MM.1S (cell line): ENCODE measurements at regions not wholly inside any gene's neighbourhood (a gene's known extent, or its start where the extent isn't known, plus 50 kb on each side); places are given as distances from the start of the nearest gene placed in this dataset.

Experiments
- EZH2 ChIP-seq: fragments of 300-600 bp; sonication (generic); optimal IDR thresholded peaks from 2 replicates; pipeline ENCODE3; 2017; ENCODE audit warnings: low read depth, mild to moderate bottlenecking, antibody characterized with exemption, low read length, mixed read lengths
- TF ChIP-seq, protein P1 (sequence below): fragments of 300-600 bp; sonication (generic); IDR thresholded peaks from 2 replicates; pipeline ENCODE4 v1.5.1; 2016; ENCODE audit warnings: antibody characterized with exemption, low read length, mixed read lengths

- TF ChIP-seq, protein P1, sequence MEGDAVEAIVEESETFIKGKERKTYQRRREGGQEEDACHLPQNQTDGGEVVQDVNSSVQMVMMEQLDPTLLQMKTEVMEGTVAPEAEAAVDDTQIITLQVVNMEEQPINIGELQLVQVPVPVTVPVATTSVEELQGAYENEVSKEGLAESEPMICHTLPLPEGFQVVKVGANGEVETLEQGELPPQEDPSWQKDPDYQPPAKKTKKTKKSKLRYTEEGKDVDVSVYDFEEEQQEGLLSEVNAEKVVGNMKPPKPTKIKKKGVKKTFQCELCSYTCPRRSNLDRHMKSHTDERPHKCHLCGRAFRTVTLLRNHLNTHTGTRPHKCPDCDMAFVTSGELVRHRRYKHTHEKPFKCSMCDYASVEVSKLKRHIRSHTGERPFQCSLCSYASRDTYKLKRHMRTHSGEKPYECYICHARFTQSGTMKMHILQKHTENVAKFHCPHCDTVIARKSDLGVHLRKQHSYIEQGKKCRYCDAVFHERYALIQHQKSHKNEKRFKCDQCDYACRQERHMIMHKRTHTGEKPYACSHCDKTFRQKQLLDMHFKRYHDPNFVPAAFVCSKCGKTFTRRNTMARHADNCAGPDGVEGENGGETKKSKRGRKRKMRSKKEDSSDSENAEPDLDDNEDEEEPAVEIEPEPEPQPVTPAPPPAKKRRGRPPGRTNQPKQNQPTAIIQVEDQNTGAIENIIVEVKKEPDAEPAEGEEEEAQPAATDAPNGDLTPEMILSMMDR, result no peak
- TF ChIP-seq EZH2, result no peak
These were observed 808.1 kb downstream of the EFNA5 start for GRCh38 chr5:106862450-106863193.
